ENCODE measurements at regions not wholly inside any gene's neighbourhood (a gene's known extent, or its start where the extent isn't known, plus 50 kb on each side); places are given as distances from the start of the nearest gene placed in this dataset.

DNA sequence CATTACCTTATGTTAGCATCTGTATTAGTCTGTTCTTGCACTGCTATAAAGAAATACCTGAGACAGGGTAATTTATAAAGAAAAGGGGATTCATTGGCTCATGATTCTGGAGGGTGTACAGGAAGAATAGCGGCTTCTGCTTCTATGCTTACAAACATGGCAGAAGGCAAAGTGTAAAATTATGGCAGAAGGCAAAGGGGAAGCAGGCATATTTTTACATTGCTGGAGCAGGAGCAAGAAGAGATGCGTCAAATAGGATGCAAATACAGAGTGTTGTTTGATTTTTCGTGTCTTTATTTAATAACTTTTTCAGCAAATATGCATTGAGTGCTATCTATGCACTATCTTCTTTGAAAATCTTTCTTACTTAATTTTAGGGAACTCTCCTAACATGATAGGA is 210.7 kb upstream of the SSTR1 start:
- Histone ChIP-seq H3K36me3 (ENCODE audit: insufficient read depth, low read length) (no peaks in the 10 kb centered on the region), H3F3A (ENCODE audit: insufficient read depth, low read length, poor library complexity, severe bottlenecking) (no peaks in the 10 kb centered on the region), H3K9me3 (ENCODE audit: low read length) (no peaks in the 10 kb centered on the region), H3K79me2 (replicated peaks; ENCODE audit: insufficient read depth, low read length) (no peaks in the 10 kb centered on the region), H3K27me3 (ENCODE audit: insufficient read depth, low read depth, low read length) (no peaks in the 10 kb centered on the region), H3K4me3 (ENCODE audit: low read length) (no peak overlapping the region), H4K20me1 (ENCODE audit: insufficient read depth) (no peaks in the 10 kb centered on the region), H3K4me2 (ENCODE audit: low read length) (no peak overlapping the region), H2AFZ (ENCODE audit: low read depth, low read length) (no peak overlapping the region), H3K27ac (ENCODE audit: low read length) (no peak overlapping the region), H3K9me2 (ENCODE audit: insufficient read depth, low read length) (no peaks in the 10 kb centered on the region), H3K9ac (ENCODE audit: low read length) (no peak overlapping the region)
- TF ChIP-seq POLR2AphosphoS5 (IDR thresholded peaks at IDR 0.05) (no peak), EZH2 (IDR thresholded peaks at IDR 0.05; ENCODE audit: borderline replicate concordance, insufficient read depth, low read length, poor library complexity, severe bottlenecking) (no peak), SMC3 (conservative IDR thresholded peaks at IDR 0.05; ENCODE audit: poor library complexity) (no peak), TAF1 (IDR thresholded peaks at IDR 0.05; ENCODE audit: low read depth) (no peak), EP300 (conservative IDR thresholded peaks at IDR 0.05; ENCODE audit: poor library complexity, severe bottlenecking) (no peak), MXI1 (conservative IDR thresholded peaks at IDR 0.05; ENCODE audit: poor library complexity, severe bottlenecking) (no peak)
- TF ChIP-seq, protein P1, sequence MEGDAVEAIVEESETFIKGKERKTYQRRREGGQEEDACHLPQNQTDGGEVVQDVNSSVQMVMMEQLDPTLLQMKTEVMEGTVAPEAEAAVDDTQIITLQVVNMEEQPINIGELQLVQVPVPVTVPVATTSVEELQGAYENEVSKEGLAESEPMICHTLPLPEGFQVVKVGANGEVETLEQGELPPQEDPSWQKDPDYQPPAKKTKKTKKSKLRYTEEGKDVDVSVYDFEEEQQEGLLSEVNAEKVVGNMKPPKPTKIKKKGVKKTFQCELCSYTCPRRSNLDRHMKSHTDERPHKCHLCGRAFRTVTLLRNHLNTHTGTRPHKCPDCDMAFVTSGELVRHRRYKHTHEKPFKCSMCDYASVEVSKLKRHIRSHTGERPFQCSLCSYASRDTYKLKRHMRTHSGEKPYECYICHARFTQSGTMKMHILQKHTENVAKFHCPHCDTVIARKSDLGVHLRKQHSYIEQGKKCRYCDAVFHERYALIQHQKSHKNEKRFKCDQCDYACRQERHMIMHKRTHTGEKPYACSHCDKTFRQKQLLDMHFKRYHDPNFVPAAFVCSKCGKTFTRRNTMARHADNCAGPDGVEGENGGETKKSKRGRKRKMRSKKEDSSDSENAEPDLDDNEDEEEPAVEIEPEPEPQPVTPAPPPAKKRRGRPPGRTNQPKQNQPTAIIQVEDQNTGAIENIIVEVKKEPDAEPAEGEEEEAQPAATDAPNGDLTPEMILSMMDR (IDR thresholded peaks at IDR 0.05; ENCODE audit: poor library complexity, severe bottlenecking) = no peak

DNA sequence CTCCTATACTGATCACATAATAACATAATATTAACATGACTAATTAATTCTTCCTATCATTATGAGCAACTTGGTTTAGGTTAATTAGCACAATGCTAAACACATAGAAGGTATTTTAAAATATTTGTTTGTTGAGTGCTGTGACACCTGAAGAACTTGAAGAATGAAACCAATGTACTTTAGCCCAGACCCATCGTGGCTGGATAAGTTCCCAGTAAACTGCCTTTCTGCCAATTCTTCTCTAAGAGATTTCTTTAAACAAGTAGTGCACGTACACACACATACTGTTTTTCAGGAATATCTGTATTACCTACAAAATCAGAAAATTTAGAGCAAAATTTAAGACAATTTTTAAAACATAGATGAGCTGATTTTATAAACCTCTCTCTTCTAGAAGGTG is 207.4 kb upstream of the SSTR1 start:
- H3K36me3 ChIP-seq (ENCODE audit: insufficient read depth, low read length) = no peaks in the 10 kb centered on the region
- H3K4me2 ChIP-seq (ENCODE audit: low read length) = no peak overlapping the region
- no peak overlapping the region for H3K9ac ChIP-seq (ENCODE audit: low read length)
- no peak overlapping the region for H2AFZ ChIP-seq (ENCODE audit: low read depth, low read length)
- H3K27me3 ChIP-seq (ENCODE audit: insufficient read depth, low read depth, low read length) = no peaks in the 10 kb centered on the region
- no peaks in the 10 kb centered on the region for H3F3A ChIP-seq (ENCODE audit: insufficient read depth, low read length, poor library complexity, severe bottlenecking)
- H3K9me3 ChIP-seq (ENCODE audit: low read length) = no peaks in the 10 kb centered on the region
- H3K9me2 ChIP-seq (ENCODE audit: insufficient read depth, low read length) = no peaks in the 10 kb centered on the region
- no peak overlapping the region for H3K27ac ChIP-seq (ENCODE audit: low read length)
- no peaks in the 10 kb centered on the region for H3K79me2 ChIP-seq (replicated peaks; ENCODE audit: insufficient read depth, low read length)
- no peak overlapping the region for H3K4me3 ChIP-seq (ENCODE audit: low read length)
- no peaks in the 10 kb centered on the region for H4K20me1 ChIP-seq (ENCODE audit: insufficient read depth)
- no peak for TF ChIP-seq EZH2 (IDR thresholded peaks at IDR 0.05; ENCODE audit: borderline replicate concordance, insufficient read depth, low read length, poor library complexity, severe bottlenecking)
- TF ChIP-seq, protein P2, sequence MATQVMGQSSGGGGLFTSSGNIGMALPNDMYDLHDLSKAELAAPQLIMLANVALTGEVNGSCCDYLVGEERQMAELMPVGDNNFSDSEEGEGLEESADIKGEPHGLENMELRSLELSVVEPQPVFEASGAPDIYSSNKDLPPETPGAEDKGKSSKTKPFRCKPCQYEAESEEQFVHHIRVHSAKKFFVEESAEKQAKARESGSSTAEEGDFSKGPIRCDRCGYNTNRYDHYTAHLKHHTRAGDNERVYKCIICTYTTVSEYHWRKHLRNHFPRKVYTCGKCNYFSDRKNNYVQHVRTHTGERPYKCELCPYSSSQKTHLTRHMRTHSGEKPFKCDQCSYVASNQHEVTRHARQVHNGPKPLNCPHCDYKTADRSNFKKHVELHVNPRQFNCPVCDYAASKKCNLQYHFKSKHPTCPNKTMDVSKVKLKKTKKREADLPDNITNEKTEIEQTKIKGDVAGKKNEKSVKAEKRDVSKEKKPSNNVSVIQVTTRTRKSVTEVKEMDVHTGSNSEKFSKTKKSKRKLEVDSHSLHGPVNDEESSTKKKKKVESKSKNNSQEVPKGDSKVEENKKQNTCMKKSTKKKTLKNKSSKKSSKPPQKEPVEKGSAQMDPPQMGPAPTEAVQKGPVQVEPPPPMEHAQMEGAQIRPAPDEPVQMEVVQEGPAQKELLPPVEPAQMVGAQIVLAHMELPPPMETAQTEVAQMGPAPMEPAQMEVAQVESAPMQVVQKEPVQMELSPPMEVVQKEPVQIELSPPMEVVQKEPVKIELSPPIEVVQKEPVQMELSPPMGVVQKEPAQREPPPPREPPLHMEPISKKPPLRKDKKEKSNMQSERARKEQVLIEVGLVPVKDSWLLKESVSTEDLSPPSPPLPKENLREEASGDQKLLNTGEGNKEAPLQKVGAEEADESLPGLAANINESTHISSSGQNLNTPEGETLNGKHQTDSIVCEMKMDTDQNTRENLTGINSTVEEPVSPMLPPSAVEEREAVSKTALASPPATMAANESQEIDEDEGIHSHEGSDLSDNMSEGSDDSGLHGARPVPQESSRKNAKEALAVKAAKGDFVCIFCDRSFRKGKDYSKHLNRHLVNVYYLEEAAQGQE (IDR thresholded peaks at IDR 0.05; ENCODE audit: borderline replicate concordance) = no peak
- TF ChIP-seq RAD21 (conservative IDR thresholded peaks at IDR 0.05) = no peak
- TF ChIP-seq POLR2AphosphoS5 (IDR thresholded peaks at IDR 0.05) = no peak
- TF ChIP-seq MXI1 (conservative IDR thresholded peaks at IDR 0.05; ENCODE audit: poor library complexity, severe bottlenecking) = no peak
- no peak for TF ChIP-seq SMC3 (conservative IDR thresholded peaks at IDR 0.05; ENCODE audit: poor library complexity)
- no peak for TF ChIP-seq EP300 (conservative IDR thresholded peaks at IDR 0.05; ENCODE audit: poor library complexity, severe bottlenecking)
- TF ChIP-seq, protein P1 (IDR thresholded peaks at IDR 0.05; ENCODE audit: poor library complexity, severe bottlenecking) = no peak
- no peak for TF ChIP-seq TAF1 (IDR thresholded peaks at IDR 0.05; ENCODE audit: low read depth)

All from neural cell (in vitro differentiated cells).